Skeletal muscle satellite cell (primary cell): ENCODE measurements at regions not wholly inside any gene's neighbourhood (a gene's known extent, or its start where the extent isn't known, plus 50 kb on each side); places are given as distances from the start of the nearest gene placed in this dataset.

Source experiments
- H3K27me3 ChIP-seq: 2 replicates; pipeline ENCODE4 v1.7.0; 2013; ENCODE audit warnings: low read length; ENCODE audit not compliant: control insufficient read depth, insufficient read depth
- H3K36me3 ChIP-seq: 2 replicates; pipeline ENCODE4 v1.7.0; 2013; ENCODE audit warnings: mild to moderate bottlenecking, control low read depth, low read length; ENCODE audit not compliant: insufficient read depth
- H3K4me1 ChIP-seq: 2 replicates; pipeline ENCODE4 v1.7.0; 2013; ENCODE audit warnings: low read length; ENCODE audit not compliant: control insufficient read depth, insufficient read depth
- H3K4me2 ChIP-seq: 2 replicates; pipeline ENCODE4 v1.7.0; 2013; ENCODE audit warnings: mild to moderate bottlenecking, low read length
- H3K4me3 ChIP-seq: 2 replicates; pipeline ENCODE4 v1.7.0; 2013; ENCODE audit warnings: low read length
- H3K9ac ChIP-seq: 2 replicates; pipeline ENCODE4 v1.7.0; 2013; ENCODE audit warnings: mild to moderate bottlenecking, low read depth, low read length, moderate library complexity
- H3K9me3 ChIP-seq: replicated peaks from 2 replicates; pipeline ENCODE4 v1.7.0; 2013; ENCODE audit warnings: mild to moderate bottlenecking, control low read depth, low read length

DNA sequence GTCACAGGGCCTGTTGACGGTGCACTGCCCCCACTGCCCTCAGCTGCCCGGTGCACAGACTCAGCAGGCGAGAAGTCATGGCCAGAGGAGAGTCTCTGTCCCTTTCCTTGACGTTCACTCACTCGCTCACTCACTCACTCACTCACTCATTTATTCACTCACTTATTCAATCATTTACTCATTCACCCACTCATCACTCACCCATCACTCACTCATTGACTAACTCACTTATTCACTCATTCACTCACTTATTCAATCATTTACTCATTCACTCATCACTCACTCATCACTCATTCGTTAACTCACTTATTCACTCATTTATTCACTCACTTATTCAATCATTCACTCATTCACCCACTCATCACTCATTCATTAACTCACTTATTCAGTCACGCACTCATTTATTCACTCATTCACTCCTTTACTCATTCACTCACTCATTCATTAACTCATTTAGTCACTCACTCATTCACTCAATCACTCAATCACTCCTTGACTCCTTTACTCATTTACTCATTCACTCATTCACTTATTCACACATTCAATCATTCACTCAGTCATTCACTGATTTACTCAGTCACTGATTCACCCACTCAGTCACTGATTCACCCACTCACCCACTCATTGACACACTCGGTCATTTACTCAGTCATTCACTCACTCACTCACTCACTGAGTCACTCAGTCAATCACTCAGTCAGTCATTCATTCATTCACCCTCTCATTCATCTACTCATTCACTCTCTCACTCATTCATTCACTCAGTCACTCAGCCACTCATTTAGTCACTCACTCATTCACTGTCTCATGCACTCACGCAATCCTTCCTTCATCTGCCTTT is 1193.5 kb downstream of the BRD1 start:
- no peaks in the 10 kb centered on the region for H3K36me3 ChIP-seq
- peaks cover 16% of the 10 kb centered on the region for H3K9me3 ChIP-seq
- H3K4me2 ChIP-seq, result no peak overlapping the region
- H3K27me3 ChIP-seq, result no peaks in the 10 kb centered on the region
- H3K4me3 ChIP-seq, result no peak overlapping the region
- no peak overlapping the region for H3K9ac ChIP-seq
- H3K4me1 ChIP-seq, result no peaks in the 10 kb centered on the region

DNA sequence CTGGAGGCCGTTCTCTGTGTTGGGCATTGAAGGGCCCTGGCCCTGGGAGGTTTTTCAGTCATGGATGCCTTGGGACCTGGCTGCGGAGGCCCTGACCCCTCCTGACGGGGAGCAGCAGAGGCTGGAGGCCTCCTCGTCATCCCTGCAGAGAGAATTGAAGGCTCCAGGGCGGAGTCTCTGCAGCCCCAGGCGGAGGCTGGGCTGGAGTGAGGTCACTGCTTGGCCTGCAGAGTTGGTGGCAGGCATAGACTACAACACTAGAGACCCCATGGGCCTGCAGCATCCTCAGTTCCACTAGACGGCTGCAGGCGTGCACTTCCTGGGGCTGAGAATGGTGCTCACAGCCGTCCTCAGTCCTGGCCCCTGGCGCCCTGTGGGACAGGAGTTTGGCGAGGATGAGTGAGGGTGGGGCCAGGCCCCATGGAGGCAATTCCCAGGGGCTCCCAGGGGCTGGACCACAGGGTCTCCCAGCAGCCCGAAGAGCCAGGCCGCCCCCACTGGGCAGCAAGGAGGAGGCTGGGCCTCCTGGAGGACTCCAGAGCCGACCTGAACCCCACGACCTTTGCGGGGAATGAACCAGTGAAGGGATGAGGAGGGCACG is 1194.9 kb downstream of the BRD1 start:
- Histone ChIP-seq H3K9ac (no peak overlapping the region), H3K4me1 (no peaks in the 10 kb centered on the region), H3K4me2 (no peak overlapping the region), H3K9me3 (peaks cover 17% of the 10 kb centered on the region), H3K27me3 (no peaks in the 10 kb centered on the region), H3K4me3 (no peak overlapping the region), H3K36me3 (no peaks in the 10 kb centered on the region)

DNA sequence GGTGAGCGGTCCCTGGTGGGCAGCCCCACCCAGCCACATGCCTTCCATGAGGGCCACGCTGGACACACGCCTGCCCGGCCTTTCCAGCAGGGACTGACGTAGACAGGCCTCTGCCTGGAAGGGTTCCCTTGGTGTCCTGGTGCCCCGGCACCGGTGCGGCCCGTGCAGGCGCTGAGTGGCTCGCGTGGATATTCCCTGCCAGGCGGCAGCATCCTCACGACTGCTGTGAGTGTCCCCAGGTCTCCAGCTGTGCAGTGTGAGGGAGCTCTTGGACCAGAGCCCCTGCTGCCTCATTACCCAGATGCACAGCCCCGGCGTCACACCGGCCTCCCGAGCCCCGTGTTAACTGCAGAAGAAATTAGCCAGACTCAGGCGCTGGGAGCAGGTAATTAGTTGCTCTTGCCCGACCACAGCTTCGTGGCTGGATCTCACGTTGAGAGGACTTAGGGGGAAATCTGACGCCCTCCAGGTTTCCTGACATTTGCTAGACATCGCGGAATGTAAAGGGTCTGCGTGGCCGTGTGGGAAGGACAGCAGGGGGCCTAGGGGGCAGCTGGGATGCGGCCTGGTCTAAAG is 1196.3 kb downstream of the BRD1 start:
- Histone ChIP-seq H3K4me2 (no peak overlapping the region), H3K9me3 (peaks cover 12% of the 10 kb centered on the region), H3K27me3 (no peaks in the 10 kb centered on the region), H3K4me3 (no peak overlapping the region), H3K4me1 (no peaks in the 10 kb centered on the region), H3K9ac (no peak overlapping the region), H3K36me3 (no peaks in the 10 kb centered on the region)

DNA sequence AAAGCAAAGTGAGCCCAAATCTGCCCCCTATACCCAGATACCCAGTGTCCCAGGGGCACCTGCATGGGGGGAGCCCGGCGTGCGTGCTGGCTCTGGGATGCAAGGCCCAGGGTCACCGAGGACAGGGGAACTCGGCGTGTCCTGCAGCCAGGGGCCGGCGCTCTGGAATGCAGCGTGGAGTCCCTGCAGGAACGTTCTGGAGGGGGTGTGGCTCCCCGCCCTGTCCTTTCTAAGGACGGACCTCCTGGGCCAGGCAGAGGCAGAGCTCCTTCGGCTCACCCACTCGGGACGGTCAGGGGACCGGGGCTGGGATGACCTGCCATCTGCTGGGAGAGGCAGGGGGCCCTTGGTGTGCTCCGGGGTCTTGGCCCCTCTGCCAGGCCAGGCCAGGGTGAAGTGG is 1196.8 kb downstream of the BRD1 start:
- H3K4me1 ChIP-seq, result no peaks in the 10 kb centered on the region
- H3K9ac ChIP-seq, result no peak overlapping the region
- H3K4me2 ChIP-seq, result no peak overlapping the region
- H3K27me3 ChIP-seq, result no peaks in the 10 kb centered on the region
- no peaks in the 10 kb centered on the region for H3K36me3 ChIP-seq
- peaks cover 9% of the 10 kb centered on the region for H3K9me3 ChIP-seq
- no peak overlapping the region for H3K4me3 ChIP-seq

DNA sequence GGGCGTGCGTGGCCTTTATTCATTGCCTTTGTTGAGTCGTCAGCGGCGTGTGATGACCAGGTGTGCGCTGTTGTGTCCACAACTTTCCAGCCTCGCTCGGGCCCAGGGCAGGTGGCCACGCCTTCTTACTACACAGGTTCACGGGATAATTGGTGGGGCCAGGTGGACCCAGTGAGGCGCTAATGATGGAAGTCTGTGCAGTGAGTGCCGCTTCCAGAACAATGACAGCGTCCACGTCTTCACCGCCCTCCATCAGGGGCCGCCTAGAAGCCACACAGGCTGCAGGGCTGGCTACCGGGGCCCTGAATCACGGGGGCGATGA is 1197.3 kb downstream of the BRD1 start:
- Histone ChIP-seq H3K4me1 (no peaks in the 10 kb centered on the region), H3K36me3 (no peaks in the 10 kb centered on the region), H3K9me3 (peaks cover 11% of the 10 kb centered on the region), H3K27me3 (no peaks in the 10 kb centered on the region), H3K4me2 (no peak overlapping the region), H3K4me3 (no peak overlapping the region), H3K9ac (no peak overlapping the region)

DNA sequence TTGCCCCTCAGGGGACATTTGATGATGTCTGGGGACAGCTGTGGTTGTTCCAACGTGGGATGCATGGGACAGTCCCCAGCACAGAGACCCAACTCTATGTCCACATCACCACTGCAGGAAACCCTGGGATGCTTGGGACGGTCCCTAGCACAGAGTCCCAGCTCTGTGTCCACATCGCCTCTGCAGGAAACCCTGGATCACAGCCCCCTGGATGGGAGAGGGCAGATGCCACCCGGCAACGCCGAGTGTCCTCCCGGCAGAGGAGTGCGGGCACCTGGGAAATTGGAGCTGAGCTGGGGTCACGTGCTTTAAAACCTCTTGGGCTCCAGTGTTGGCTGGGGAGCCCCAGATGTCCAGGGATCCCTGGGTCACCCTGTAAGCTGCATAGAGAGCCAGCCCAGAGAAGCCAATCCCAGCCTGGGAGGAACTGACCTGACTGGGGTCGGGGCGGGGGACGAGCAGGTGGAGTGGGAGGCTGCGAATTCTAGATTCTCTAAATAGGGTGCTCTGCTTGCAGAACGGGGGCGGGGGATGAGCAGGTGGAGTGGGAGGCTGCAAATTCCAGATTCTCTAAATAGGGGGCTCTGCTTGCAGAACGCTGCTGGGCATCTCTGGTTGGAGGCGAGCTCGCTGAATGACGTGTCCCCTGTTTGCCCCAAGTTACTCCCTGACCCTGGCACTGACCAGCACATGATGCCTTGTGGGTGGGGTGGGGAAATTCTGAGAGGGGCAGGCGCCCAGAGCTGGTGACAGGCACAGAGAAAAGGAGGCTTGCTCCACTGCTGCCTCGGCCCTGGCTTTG is 1197.8 kb downstream of the BRD1 start:
- H3K4me1 ChIP-seq, result no peaks in the 10 kb centered on the region
- H3K4me2 ChIP-seq, result no peak overlapping the region
- no peak overlapping the region for H3K9ac ChIP-seq
- H3K36me3 ChIP-seq, result no peaks in the 10 kb centered on the region
- no peaks in the 10 kb centered on the region for H3K27me3 ChIP-seq
- H3K9me3 ChIP-seq, result peaks cover 11% of the 10 kb centered on the region
- H3K4me3 ChIP-seq, result no peak overlapping the region

DNA sequence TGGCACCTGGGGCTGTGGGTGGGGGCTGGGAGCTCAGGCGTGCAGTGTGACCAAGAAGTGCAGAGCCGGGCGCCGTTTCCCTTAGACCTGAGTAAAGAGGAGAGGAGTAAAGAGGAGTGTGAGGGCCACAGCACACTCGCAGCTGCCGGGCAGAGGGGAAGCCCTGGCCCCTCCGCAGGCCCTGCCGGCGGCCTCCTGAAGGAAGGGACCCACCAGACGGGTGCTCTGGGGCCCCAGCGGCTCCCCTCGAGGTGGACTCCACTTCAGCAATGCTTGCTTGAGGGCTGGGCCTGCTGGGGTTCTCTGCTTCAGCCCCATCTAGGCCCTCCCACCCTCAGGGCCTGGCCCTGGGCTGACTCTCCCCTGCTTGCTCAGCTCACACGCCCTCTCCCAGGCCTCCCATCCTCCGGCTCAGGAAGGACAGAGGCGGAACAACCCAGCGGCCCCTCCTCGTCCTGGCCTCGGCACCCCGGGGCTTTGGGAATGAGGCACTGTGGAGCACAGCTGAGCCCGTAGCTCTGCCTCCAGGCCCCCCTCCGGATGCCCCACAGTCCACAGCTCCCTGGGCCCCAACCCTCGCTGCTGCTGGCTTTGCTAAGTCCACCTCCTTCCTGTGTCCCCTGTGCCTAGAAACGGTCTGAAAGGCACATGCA is 1198.7 kb downstream of the BRD1 start:
- Histone ChIP-seq H3K9ac (no peak overlapping the region), H3K4me2 (no peak overlapping the region)

DNA sequence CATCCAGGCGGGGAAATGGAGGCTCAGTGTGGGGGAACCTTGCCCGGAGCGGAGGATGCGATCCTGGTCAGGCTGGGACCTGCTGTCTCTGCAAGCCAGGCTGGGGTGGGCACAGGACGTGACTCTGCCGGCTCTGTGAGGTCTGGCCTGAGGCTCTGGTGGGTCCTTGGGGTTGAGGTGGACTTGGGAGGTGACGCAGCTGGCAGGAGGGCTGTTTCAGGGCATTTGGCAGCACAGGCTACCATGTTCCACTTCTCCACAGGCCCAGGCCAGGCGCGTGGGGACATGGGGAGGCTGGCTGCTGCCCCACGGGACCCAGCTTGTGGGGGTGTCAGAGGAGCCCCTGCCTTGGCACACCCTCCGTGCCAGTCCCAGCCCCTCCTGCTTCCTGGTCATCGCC is 1199.7 kb downstream of the BRD1 start:
- Histone ChIP-seq H3K4me3 (no peak overlapping the region), H3K27me3 (no peaks in the 10 kb centered on the region), H3K9me3 (peaks cover 9% of the 10 kb centered on the region), H3K36me3 (no peaks in the 10 kb centered on the region), H3K9ac (no peak overlapping the region), H3K4me2 (no peak overlapping the region), H3K4me1 (no peaks in the 10 kb centered on the region)

More for the DNA sequence above, 1198.7 kb downstream of the BRD1 start:
- Histone ChIP-seq H3K9me3 (peaks cover 7% of the 10 kb centered on the region), H3K4me3 (no peak overlapping the region), H3K27me3 (no peaks in the 10 kb centered on the region), H3K36me3 (no peaks in the 10 kb centered on the region), H3K4me1 (no peaks in the 10 kb centered on the region)

DNA sequence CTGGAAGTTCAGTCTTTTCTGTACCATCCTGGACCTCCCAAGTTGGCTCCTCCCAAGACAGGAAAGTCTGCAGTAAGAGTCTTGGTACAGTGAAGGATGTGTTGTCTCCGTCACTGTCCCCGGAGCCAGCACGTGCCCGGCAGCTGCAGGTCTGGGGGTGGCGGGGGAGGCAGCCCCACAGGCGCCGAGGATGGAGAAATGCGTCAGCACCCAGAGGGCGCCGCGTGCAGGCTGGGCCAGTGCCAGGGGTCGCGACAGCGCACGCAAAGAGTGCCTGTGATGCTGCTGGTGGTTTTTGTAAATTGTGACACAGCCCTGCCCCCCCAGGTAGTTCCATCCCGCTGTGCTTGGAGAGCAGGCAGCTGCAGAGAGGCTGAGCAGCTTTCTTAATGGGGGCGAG is 1200.5 kb downstream of the BRD1 start:
- H3K4me2 ChIP-seq, result no peak overlapping the region
- H3K4me3 ChIP-seq, result no peak overlapping the region
- no peak overlapping the region for H3K9ac ChIP-seq
- no peaks in the 10 kb centered on the region for H3K36me3 ChIP-seq
- H3K4me1 ChIP-seq, result no peaks in the 10 kb centered on the region
- peaks cover 9% of the 10 kb centered on the region for H3K9me3 ChIP-seq
- no peaks in the 10 kb centered on the region for H3K27me3 ChIP-seq

DNA sequence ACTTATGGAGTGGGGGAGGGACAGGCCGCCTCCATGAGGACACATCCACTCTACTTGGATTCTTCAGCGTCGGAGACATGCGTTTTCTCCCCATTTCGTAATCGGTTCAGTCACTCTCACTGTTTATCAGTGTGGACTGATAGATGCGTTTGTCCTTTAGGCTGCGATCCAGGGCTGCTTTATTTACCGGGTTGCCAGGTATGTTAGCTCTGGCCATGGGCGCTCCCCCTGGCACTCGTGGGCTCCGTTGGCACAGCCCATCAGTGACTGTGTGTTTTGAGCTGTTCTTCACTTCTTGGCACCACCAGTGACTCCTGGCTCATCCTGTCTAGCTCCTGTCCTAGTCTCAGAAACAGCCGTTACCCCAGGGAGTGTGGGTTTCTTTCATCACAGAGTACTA is 1203.3 kb downstream of the BRD1 start:
- Histone ChIP-seq H3K9ac (no peak overlapping the region), H3K9me3 (peaks cover 9% of the 10 kb centered on the region), H3K4me1 (no peaks in the 10 kb centered on the region), H3K36me3 (no peaks in the 10 kb centered on the region), H3K4me2 (no peak overlapping the region), H3K27me3 (no peaks in the 10 kb centered on the region), H3K4me3 (no peak overlapping the region)

DNA sequence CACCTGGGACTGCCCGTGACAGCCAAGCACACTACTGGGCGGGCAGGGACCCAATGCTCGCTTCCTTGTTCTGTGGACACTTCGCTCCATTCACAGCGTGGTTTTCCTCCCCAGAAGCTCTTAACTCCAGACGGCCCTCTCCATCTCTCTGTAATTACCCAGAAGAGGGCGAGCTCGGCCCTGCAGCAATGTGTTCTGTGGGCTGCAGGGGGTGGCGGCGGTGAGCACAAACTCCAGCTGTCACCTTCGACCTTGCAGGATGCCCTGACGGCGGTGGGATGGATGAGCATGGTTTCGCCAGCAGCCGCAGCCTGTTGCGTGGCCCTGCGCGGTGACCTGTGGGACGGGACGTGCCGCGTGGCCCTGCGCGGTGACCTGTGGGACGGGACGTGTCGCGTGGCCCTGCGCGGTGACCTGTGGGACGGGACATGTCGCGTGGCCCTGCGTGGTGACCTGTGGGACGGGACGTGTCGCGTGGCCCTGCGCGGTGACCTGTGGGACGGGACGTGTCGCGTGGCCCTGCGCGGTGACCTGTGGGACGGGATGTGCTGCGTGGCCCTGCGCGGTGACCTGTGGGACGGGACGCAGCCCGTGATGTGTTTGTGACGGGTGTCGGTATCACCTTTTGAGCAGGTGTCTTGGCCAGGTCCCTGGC is 1204.7 kb downstream of the BRD1 start:
- H3K9ac ChIP-seq, result no peak overlapping the region
- H3K4me3 ChIP-seq, result no peak overlapping the region
- H3K9me3 ChIP-seq, result peaks cover 9% of the 10 kb centered on the region
- H3K4me2 ChIP-seq, result no peak overlapping the region
- no peaks in the 10 kb centered on the region for H3K36me3 ChIP-seq
- no peaks in the 10 kb centered on the region for H3K4me1 ChIP-seq
- H3K27me3 ChIP-seq, result no peaks in the 10 kb centered on the region
